H1 (cell line): ENCODE measurements at regions not wholly inside any gene's neighbourhood (a gene's known extent, or its start where the extent isn't known, plus 50 kb on each side); places are given as distances from the start of the nearest gene placed in this dataset.

ENCODE experiments used
- CTCF ChIA-PET: fragments of 300-600 bp; sonication (Branson Sonifier 250); formaldehyde crosslinking; loops from one replicate; lab custom pipeline; 2021; ENCODE audit not compliant: partially characterized antibody; lab: Charles Lee
- POLR2A ChIA-PET: fragments of 300-600 bp; sonication (Branson Sonifier 250); formaldehyde crosslinking; loops from one replicate; lab custom pipeline; 2021; ENCODE audit warnings: inconsistent platforms; ENCODE audit not compliant: partially characterized antibody; lab: Charles Lee
- DNase-seq, 2 experiments: peaks; one replicate each; pipeline versions ENCODE4 v3.0.0 to v3.0.0-alpha.2; 2010 to 2022; ENCODE audit warnings: low spot score in 2 of 2, low read depth in 1 of 2, mixed read lengths in 1 of 2
- FAIRE-seq: peaks from 2 replicates; lab custom pipeline; 2011; peaks lifted over from hg19 to GRCh38; lab: Jason Lieb, UNC
- H2AFZ ChIP-seq: 2 replicates; pipeline ENCODE4 v1.8.1; 2012; ENCODE audit warnings: low read length, inconsistent platforms
- H2AK5ac ChIP-seq: 2 replicates; pipeline ENCODE4 v1.6.1; 2013; ENCODE audit warnings: low read depth, low read length
- H2BK120ac ChIP-seq: replicated peaks from 2 replicates; pipeline ENCODE3; 2013; ENCODE audit warnings: low read depth, low read length, inconsistent platforms
- H2BK12ac ChIP-seq: 2 replicates; pipeline ENCODE4 v1.6.1; 2013; ENCODE audit warnings: low read depth, low read length
- H2BK15ac ChIP-seq: 2 replicates; pipeline ENCODE4 v1.6.1; 2013; ENCODE audit warnings: low read length
- H2BK20ac ChIP-seq: 2 replicates; pipeline ENCODE4 v1.6.1; 2013; ENCODE audit warnings: low read length
- H2BK5ac ChIP-seq: 2 replicates; pipeline ENCODE4 v1.6.1; 2013; ENCODE audit warnings: low read depth, low read length
- H3K14ac ChIP-seq: 2 replicates; pipeline ENCODE4 v1.6.1; 2013; ENCODE audit warnings: inconsistent platforms; ENCODE audit not compliant: insufficient read length
- H3K18ac ChIP-seq: 2 replicates; pipeline ENCODE4 v1.6.1; 2013; ENCODE audit warnings: low read length; ENCODE audit errors: extremely low read depth
- H3K23ac ChIP-seq: 2 replicates; pipeline ENCODE4 v1.6.1; 2013; ENCODE audit warnings: inconsistent platforms; ENCODE audit not compliant: insufficient read length
- H3K23me2 ChIP-seq: 2 replicates; pipeline ENCODE4 v1.6.1; 2013; ENCODE audit warnings: low read depth, low read length
- H3K27ac ChIP-seq: 2 replicates; pipeline ENCODE4 v1.6.1; 2011; ENCODE audit warnings: low read depth, low read length, inconsistent platforms
- H3K27me3 ChIP-seq, 4 experiments: replicated peaks in 1 of 4; 1 replicate in 1 of 4; 2 replicates in 3 of 4; pipeline versions ENCODE4 v1.6.1 to v1.8.1; 2011 to 2013; ENCODE audit warnings: low read length in 3 of 4, mild to moderate bottlenecking in 3 of 4, inconsistent platforms in 2 of 4, mixed read lengths in 2 of 4, moderate library complexity in 1 of 4; ENCODE audit not compliant: control insufficient read depth in 3 of 4, insufficient read depth in 3 of 4; ENCODE audit errors: extremely low read depth in 1 of 4
- H3K36me3 ChIP-seq, 4 experiments: 2 replicates each; pipeline versions ENCODE4 v1.6.1 to v1.8.1; 2011 to 2013; ENCODE audit warnings: mild to moderate bottlenecking in 4 of 4, low read length in 3 of 4, moderate library complexity in 2 of 4, control low read depth in 1 of 4, inconsistent platforms in 1 of 4; ENCODE audit not compliant: insufficient read depth in 4 of 4, control insufficient read depth in 2 of 4
- H3K4ac ChIP-seq: replicated peaks from 2 replicates; pipeline ENCODE3; 2013; ENCODE audit warnings: low read length, low read depth, mixed read lengths, inconsistent platforms; ENCODE audit not compliant: insufficient read length
- H3K4me1 ChIP-seq, 4 experiments: replicated peaks in 1 of 4; 1 replicate in 1 of 4; 2 replicates in 3 of 4; pipeline versions ENCODE4 v1.6.1 to v1.8.1; 2011 to 2013; ENCODE audit warnings: low read length in 3 of 4, inconsistent platforms in 2 of 4, mixed read lengths in 1 of 4; ENCODE audit not compliant: insufficient read depth in 4 of 4, control insufficient read depth in 3 of 4
- H3K4me2 ChIP-seq, 2 experiments: 2 replicates each; pipeline versions ENCODE4 v1.6.1 to v1.8.1; 2011 to 2013; ENCODE audit warnings: low read depth in 2 of 2, low read length in 2 of 2, control low read depth in 1 of 2, inconsistent platforms in 1 of 2, mild to moderate bottlenecking in 1 of 2; ENCODE audit not compliant: insufficient read depth in 1 of 2
- H3K4me3 ChIP-seq, 4 experiments: fragments of 200-600, 300-600 bp in 1 of 4; sonication (generic), shearing (Covaris generic), sonication (Bioruptor Twin) in 1 of 4; 2 replicates each; pipeline versions ENCODE4 v1.5.1 to v1.8.1; 2011 to 2016; ENCODE audit warnings: low read length in 4 of 4, low read depth in 3 of 4, control low read depth in 2 of 4, inconsistent platforms in 2 of 4, mild to moderate bottlenecking in 2 of 4, mixed read lengths in 1 of 4, moderate library complexity in 1 of 4; ENCODE audit not compliant: insufficient read depth in 2 of 4; ENCODE audit errors: extremely low read depth in 1 of 4
- H3K56ac ChIP-seq: replicated peaks from 2 replicates; pipeline ENCODE3; 2013; ENCODE audit warnings: low read depth, mild to moderate bottlenecking, mixed read lengths, low read length, inconsistent platforms; ENCODE audit not compliant: insufficient read length
- H3K79me1 ChIP-seq: 2 replicates; pipeline ENCODE4 v1.6.1; 2013; ENCODE audit warnings: low read depth, low read length, control low read depth
- H3K79me2 ChIP-seq, 2 experiments: 2 replicates each; pipeline versions ENCODE4 v1.6.1 to v1.8.1; 2012 to 2013; ENCODE audit warnings: low read length in 2 of 2, mild to moderate bottlenecking in 2 of 2, inconsistent platforms in 1 of 2; ENCODE audit not compliant: insufficient read depth in 2 of 2, control insufficient read depth in 1 of 2
- H3K9ac ChIP-seq, 4 experiments: replicated peaks in 1 of 4; 1 replicate in 1 of 4; 2 replicates in 3 of 4; pipeline versions ENCODE4 v1.6.1 to v1.8.1; 2011 to 2013; ENCODE audit warnings: low read depth in 3 of 4, low read length in 3 of 4, control low read depth in 2 of 4, mild to moderate bottlenecking in 2 of 4, moderate library complexity in 2 of 4, inconsistent platforms in 1 of 4; ENCODE audit errors: extremely low read depth in 1 of 4
- H3K9me3 ChIP-seq, 2 experiments: 2 replicates each; pipeline versions ENCODE4 v1.6.1 to v1.8.1; 2012 to 2013; ENCODE audit warnings: mild to moderate bottlenecking in 2 of 2, moderate library complexity in 2 of 2, control low read depth in 1 of 2, inconsistent platforms in 1 of 2, low read depth in 1 of 2, low read length in 1 of 2, mixed read lengths in 1 of 2; ENCODE audit not compliant: insufficient read depth in 2 of 2
- H4K20me1 ChIP-seq, 2 experiments: replicated peaks in 1 of 2; 2 replicates each; pipeline versions ENCODE3 to v1.8.1; 2011 to 2013; ENCODE audit warnings: inconsistent platforms in 2 of 2, low read length in 2 of 2, mild to moderate bottlenecking in 1 of 2; ENCODE audit not compliant: insufficient read depth in 2 of 2, control insufficient read depth in 1 of 2
- H4K5ac ChIP-seq: 2 replicates; pipeline ENCODE4 v1.6.1; 2013; ENCODE audit warnings: low read length, low read depth, mixed read lengths, inconsistent platforms; ENCODE audit not compliant: insufficient read length
- H4K8ac ChIP-seq: 2 replicates; pipeline ENCODE4 v1.8.0; 2013; ENCODE audit warnings: mild to moderate bottlenecking, moderate library complexity, low read length, inconsistent platforms; ENCODE audit not compliant: insufficient read depth; ENCODE audit errors: extremely low read depth
- H4K91ac ChIP-seq: replicated peaks from 2 replicates; pipeline ENCODE3; 2013; ENCODE audit warnings: low read length, mixed read lengths, inconsistent platforms; ENCODE audit not compliant: insufficient read length
- BACH1 ChIP-seq: IDR thresholded peaks from 2 replicates; pipeline ENCODE4 v1.6.1; 2012; ENCODE audit warnings: low read length, improper control_type of control experiment
- BCL11A ChIP-seq, 2 experiments: IDR thresholded peaks; one replicate each; pipeline ENCODE4 v1.6.1; 2011; ENCODE audit warnings: low read depth in 2 of 2, low read length in 2 of 2, mild to moderate bottlenecking in 2 of 2
- MAFK ChIP-seq: IDR thresholded peaks from 2 replicates; pipeline ENCODE4 v1.6.1; 2012; ENCODE audit warnings: low read depth, mild to moderate bottlenecking, improper control_type of control experiment, low read length
- RAD21 ChIP-seq, 2 experiments: IDR thresholded peaks in 1 of 2; conservative IDR thresholded peaks in 1 of 2; 2 replicates each; pipeline ENCODE4 v1.6.1; 2011; ENCODE audit warnings: low read depth in 2 of 2, low read length in 2 of 2, improper control_type of control experiment in 1 of 2, inconsistent platforms in 1 of 2, mild to moderate bottlenecking in 1 of 2, moderate library complexity in 1 of 2
- SIX5 ChIP-seq: IDR thresholded peaks from 2 replicates; pipeline ENCODE4 v1.6.1; 2011; ENCODE audit warnings: mild to moderate bottlenecking, low read depth, low read length
- TAF1 ChIP-seq: IDR thresholded peaks from 2 replicates; pipeline ENCODE4 v1.6.1; 2011; ENCODE audit warnings: mild to moderate bottlenecking, low read depth, low read length
- TAF7 ChIP-seq: optimal IDR thresholded peaks from 2 replicates; pipeline ENCODE3; 2011; ENCODE audit warnings: low read depth, mild to moderate bottlenecking, inconsistent platforms, low read length, moderate library complexity, borderline replicate concordance
- WGBS, 2 experiments: shearing (Covaris generic) in 1 of 2; methylation state at CpG; one replicate each; pipeline versions ENCODE4 v1.1.6 to v1.1.7; 2013 to 2015; ENCODE audit warnings: low lambda C conversion rate in 2 of 2, mixed read lengths in 2 of 2, inconsistent platforms in 1 of 2, low coverage in 1 of 2, missing lambda C conversion rate in 1 of 2; ENCODE audit not compliant: insufficient replicate concordance in 2 of 2, insufficient coverage in 1 of 2, insufficient read length in 1 of 2; ENCODE audit errors: extremely low coverage in 1 of 2, missing lambda C conversion rate in 1 of 2; 5-methylcytosine and 5-hydroxymethylcytosine counted together

GRCh38 chr6:156418253-156418652, 358.9 kb upstream of the ARID1B start:
- Histone ChIP-seq H3K9ac (no peak overlapping the region), H4K20me1 (no peaks in the 10 kb centered on the region), H3K23ac (no peak overlapping the region), H4K8ac (no peak overlapping the region), H3K9me3 (peaks cover 0 to 9% of the 10 kb centered on the region in 2 experiments; a peak in 1 of 4 replicates), H3K4ac (no peak overlapping the region), H3K4me1 (no peaks in the 10 kb centered on the region), H3K56ac (no peak overlapping the region), H3K18ac (no peak overlapping the region), H2BK120ac (no peak overlapping the region), H3K14ac (no peak overlapping the region), H3K4me3 (no peak overlapping the region), H3K23me2 (no peaks in the 10 kb centered on the region), H3K27me3 (no peaks in the 10 kb centered on the region), H3K79me2 (no peaks in the 10 kb centered on the region), H2BK5ac (no peak overlapping the region), H3K4me2 (no peak overlapping the region), H2BK20ac (no peak overlapping the region), H3K36me3 (no peaks in the 10 kb centered on the region; a peak in 1 of 8 replicates), H2BK12ac (no peak overlapping the region), H4K91ac (no peak overlapping the region), H2AFZ (no peak overlapping the region)
- no peak for DNase-seq
- WGBS, 2 experiments: 89% methylated on average over 1 of the region's 1 CpG; no CpG with 5 or more reads in 1 of the 2 experiments
- TF ChIP-seq BCL11A (IDR thresholded peaks at IDR 0.05; ENCODE audit: low read depth in 2 of 2, low read length in 2 of 2): no peak
- TF ChIP-seq SIX5: no peak
- TF ChIP-seq BACH1: no peak
- TF ChIP-seq TAF1: no peak
- no peak for TF ChIP-seq RAD21 (IDR thresholded peaks at IDR 0.05 in 1 of 2, conservative IDR thresholded peaks at IDR 0.05 in 1 of 2; ENCODE audit: low read depth in 2 of 2, low read length in 2 of 2)
- TF ChIP-seq TAF7: no peak
- no peak for TF ChIP-seq MAFK
- TF ChIP-seq, all 59 proteins: peak for 0
- no peak overlapping the region for H3K27ac ChIP-seq
- no peak overlapping the region for H4K5ac ChIP-seq
- POLR2A ChIA-PET: no interaction called here
- no peak for FAIRE-seq
- H2AK5ac ChIP-seq: no peak overlapping the region
- no peak overlapping the region for H2BK15ac ChIP-seq
- no peaks in the 10 kb centered on the region for H3K79me1 ChIP-seq
- CTCF ChIA-PET: interaction anchor here (0.6 to 1.7 kb wide), 6 partner anchors 13 to 309 kb away, joined by 3 to 5 read pairs (median 4); no protein-coding TSS in a partner anchor
